ENCODE measurements at regions not wholly inside any gene's neighbourhood (a gene's known extent, or its start where the extent isn't known, plus 50 kb on each side); places are given as distances from the start of the nearest gene placed in this dataset.

GRCh38 chr7:81277691-81278090 is 358.8 kb upstream of the SEMA3C start:
- TF ChIP-seq YY1 (IDR thresholded peaks at IDR 0.05; ENCODE audit: low read depth), result no peak
- no peak for TF ChIP-seq TCF12 (IDR thresholded peaks at IDR 0.05; ENCODE audit: low read depth)
- TF ChIP-seq EP300 (IDR thresholded peaks at IDR 0.05; ENCODE audit: borderline replicate concordance), result no peak
- no peak for TF ChIP-seq FOXM1 (IDR thresholded peaks at IDR 0.05; ENCODE audit: borderline replicate concordance, low read depth)
- TF ChIP-seq MAX (IDR thresholded peaks at IDR 0.05), result no peak
- no peak for TF ChIP-seq TEAD4 (IDR thresholded peaks at IDR 0.05)
- TF ChIP-seq EGR1 (IDR thresholded peaks at IDR 0.05), result no peak
- TF ChIP-seq CEBPB (IDR thresholded peaks at IDR 0.05), result no peak

- no peak for TF ChIP-seq ZBTB7A (IDR thresholded peaks at IDR 0.05; ENCODE audit: low read depth)
- no peak for TF ChIP-seq EGR1 (IDR thresholded peaks at IDR 0.05)
- no peak for TF ChIP-seq TCF12 (IDR thresholded peaks at IDR 0.05; ENCODE audit: low read depth)
- no peak for TF ChIP-seq MAX (IDR thresholded peaks at IDR 0.05)
- TF ChIP-seq FOXM1 (IDR thresholded peaks at IDR 0.05; ENCODE audit: borderline replicate concordance, low read depth), result no peak
- no peak for TF ChIP-seq NFIC (IDR thresholded peaks at IDR 0.05)
- TF ChIP-seq TAF1 (IDR thresholded peaks at IDR 0.05; ENCODE audit: low read depth), result no peak
- no peak for TF ChIP-seq RAD21 (IDR thresholded peaks at IDR 0.05; ENCODE audit: low read depth)
- no peak for TF ChIP-seq EP300 (IDR thresholded peaks at IDR 0.05; ENCODE audit: borderline replicate concordance)
- no peak for TF ChIP-seq USF1 (IDR thresholded peaks at IDR 0.05)
- TF ChIP-seq REST (IDR thresholded peaks at IDR 0.05; ENCODE audit: low read depth), result no peak
- no peak for TF ChIP-seq CEBPB (IDR thresholded peaks at IDR 0.05)
These were observed 354.9 kb upstream of the SEMA3C start for GRCh38 chr7:81273601-81274397.

GRCh38 chr7:81272176-81272575 is 353.3 kb upstream of the SEMA3C start:
- TF ChIP-seq MAX (IDR thresholded peaks at IDR 0.05), result no peak
- TF ChIP-seq TEAD4 (IDR thresholded peaks at IDR 0.05), result no peak
- TF ChIP-seq ZBTB7A (IDR thresholded peaks at IDR 0.05; ENCODE audit: low read depth), result no peak
- TF ChIP-seq NFIC (IDR thresholded peaks at IDR 0.05), result no peak
- TF ChIP-seq TCF12 (IDR thresholded peaks at IDR 0.05; ENCODE audit: low read depth), result no peak
- no peak for TF ChIP-seq EP300 (IDR thresholded peaks at IDR 0.05; ENCODE audit: borderline replicate concordance)
- TF ChIP-seq EGR1 (IDR thresholded peaks at IDR 0.05), result no peak
- TF ChIP-seq CEBPB (IDR thresholded peaks at IDR 0.05), result no peak
- TF ChIP-seq TAF1 (IDR thresholded peaks at IDR 0.05; ENCODE audit: low read depth), result no peak
- no peak for TF ChIP-seq USF1 (IDR thresholded peaks at IDR 0.05)
- TF ChIP-seq REST (IDR thresholded peaks at IDR 0.05; ENCODE audit: low read depth), result no peak
- no peak for TF ChIP-seq YY1 (IDR thresholded peaks at IDR 0.05; ENCODE audit: low read depth)
- no peak for TF ChIP-seq RAD21 (IDR thresholded peaks at IDR 0.05; ENCODE audit: low read depth)
- no peak for TF ChIP-seq FOXM1 (IDR thresholded peaks at IDR 0.05; ENCODE audit: borderline replicate concordance, low read depth)
- TF ChIP-seq CREB1 (IDR thresholded peaks at IDR 0.05; ENCODE audit: low read depth), result no peak

- TF ChIP-seq MAX (IDR thresholded peaks at IDR 0.05) (no peak), TAF1 (IDR thresholded peaks at IDR 0.05; ENCODE audit: low read depth) (no peak), CEBPB (IDR thresholded peaks at IDR 0.05) (no peak), USF1 (IDR thresholded peaks at IDR 0.05) (no peak), ZBTB7A (IDR thresholded peaks at IDR 0.05; ENCODE audit: low read depth) (no peak), EP300 (IDR thresholded peaks at IDR 0.05; ENCODE audit: borderline replicate concordance) (no peak), EGR1 (IDR thresholded peaks at IDR 0.05) (no peak), CREB1 (IDR thresholded peaks at IDR 0.05; ENCODE audit: low read depth) (no peak), TEAD4 (IDR thresholded peaks at IDR 0.05) (no peak), YY1 (IDR thresholded peaks at IDR 0.05; ENCODE audit: low read depth) (no peak), RAD21 (IDR thresholded peaks at IDR 0.05; ENCODE audit: low read depth) (no peak), REST (IDR thresholded peaks at IDR 0.05; ENCODE audit: low read depth) (no peak), TCF12 (IDR thresholded peaks at IDR 0.05; ENCODE audit: low read depth) (no peak), FOXM1 (IDR thresholded peaks at IDR 0.05; ENCODE audit: borderline replicate concordance, low read depth) (no peak), NFIC (IDR thresholded peaks at IDR 0.05) (no peak)
These were observed 349.7 kb upstream of the SEMA3C start for GRCh38 chr7:81268551-81268950.

Data from Ishikawa (cell line).